GM12878 (cell line): ENCODE measurements at regions not wholly inside any gene's neighbourhood (a gene's known extent, or its start where the extent isn't known, plus 50 kb on each side); places are given as distances from the start of the nearest gene placed in this dataset.

ENCODE experiments used
- ATAC-seq: fragments of 200-7000 bp; cut with Tn5 transposase; 3 replicates; pipeline ENCODE4 v1.9.1; 2020; ENCODE audit warnings: mild to moderate bottlenecking, moderate library complexity
- BruUV-seq: library from RNA; stranded (reverse); fragments of 400-500 nt; replicated peaks from 2 replicates; lab custom pipeline; 2021; lab: Mats Ljungman, UMichigan
- CTCF ChIA-PET: fragments of 300-600 bp; sonication (Branson Sonifier 250); formaldehyde crosslinking; extraction: SDS; loops from one replicate; lab custom pipeline; 2021; ENCODE audit warnings: inconsistent platforms; lab: Yijun Ruan, JAX
- POLR2A ChIA-PET: fragments of 350-600 bp; formaldehyde crosslinking; extraction: SDS; loops from one replicate; lab custom pipeline; 2021; ENCODE audit warnings: inconsistent platforms; lab: Charles Lee
- RAD21 ChIA-PET: fragments of 300-600 bp; sonication (Branson Sonifier 250); formaldehyde crosslinking; loops from one replicate; lab custom pipeline; 2023; ENCODE audit warnings: antibody characterized with exemption; ENCODE audit not compliant: unreplicated experiment; lab: Charles Lee
- SMC1A ChIA-PET: fragments of 300-600 bp; sonication (Branson Sonifier 250); formaldehyde crosslinking; loops from one replicate; lab custom pipeline; 2023; ENCODE audit not compliant: unreplicated experiment, uncharacterized antibody; lab: Charles Lee
- DNase-seq: peaks from one replicate; pipeline ENCODE4 v3.0.0-alpha.2; 2011; ENCODE audit warnings: low read depth, low spot score
- FAIRE-seq: peaks from 3 replicates; lab custom pipeline; 2011; peaks lifted over from hg19 to GRCh38; lab: Jason Lieb, UNC
- H2AFZ ChIP-seq: 2 replicates; pipeline ENCODE4 v1.6.0; 2011; ENCODE audit warnings: low read depth, low read length, control low read depth; ENCODE audit not compliant: control insufficient read depth
- H3K27ac ChIP-seq: 2 replicates; pipeline ENCODE4 v1.5.1; 2011; ENCODE audit warnings: control low read depth; ENCODE audit not compliant: control insufficient read depth, insufficient read depth
- H3K27me3 ChIP-seq, 2 experiments: replicated peaks in 1 of 2; 2 replicates each; pipeline versions ENCODE4 v1.6.0 to v1.6.1; 2011; ENCODE audit warnings: low read length in 1 of 2; ENCODE audit not compliant: control insufficient read depth in 2 of 2, insufficient read depth in 2 of 2
- H3K36me3 ChIP-seq, 2 experiments: 2 replicates each; pipeline ENCODE4 v1.5.1; 2011; ENCODE audit warnings: low read length in 1 of 2; ENCODE audit not compliant: control insufficient read depth in 2 of 2, insufficient read depth in 2 of 2
- H3K4me1 ChIP-seq: 2 replicates; pipeline ENCODE4 v1.6.1; 2011; ENCODE audit warnings: mild to moderate bottlenecking, low read length, moderate library complexity, mixed read lengths; ENCODE audit not compliant: control insufficient read depth, insufficient read depth
- H3K4me2 ChIP-seq: 2 replicates; pipeline ENCODE4 v1.6.0; 2011; ENCODE audit warnings: control low read depth; ENCODE audit not compliant: control insufficient read depth, insufficient read depth
- H3K4me3 ChIP-seq: fragments of 200-600 bp; sonication (generic); 2 replicates; pipeline ENCODE4 v1.5.1; 2016
- H3K79me2 ChIP-seq: 2 replicates; pipeline ENCODE4 v1.6.0; 2011; ENCODE audit warnings: low read length; ENCODE audit not compliant: control insufficient read depth, insufficient read depth
- H3K9ac ChIP-seq: 2 replicates; pipeline ENCODE4 v1.8.0; 2011; ENCODE audit warnings: low read length, control low read depth, mixed read lengths; ENCODE audit not compliant: control insufficient read depth, insufficient read depth
- H3K9me3 ChIP-seq: replicated peaks from 3 replicates; pipeline ENCODE4 v1.5.1; 2011; ENCODE audit warnings: mild to moderate bottlenecking, low read length; ENCODE audit not compliant: control insufficient read depth, insufficient read depth
- H4K20me1 ChIP-seq: 2 replicates; pipeline ENCODE4 v1.6.0; 2011; ENCODE audit not compliant: control insufficient read depth, insufficient read depth
- CBX3 ChIP-seq: fragments of 200-600 bp; sonication (generic); IDR thresholded peaks from 2 replicates; pipeline ENCODE4 v1.6.1; 2016; ENCODE audit warnings: low read depth, borderline replicate concordance
- CHD4 ChIP-seq: fragments of 200-600 bp; sonication (generic); IDR thresholded peaks from 2 replicates; pipeline ENCODE4 v1.6.1; 2016; ENCODE audit warnings: mild to moderate bottlenecking
- CREM ChIP-seq: IDR thresholded peaks from 2 replicates; pipeline ENCODE4 v1.6.1; 2014; ENCODE audit warnings: antibody characterized with exemption, low read depth
- EGR1 ChIP-seq, 2 experiments: IDR thresholded peaks; 1 replicate in 1 of 2; 2 replicates in 1 of 2; pipeline ENCODE4 v1.6.1; 2011 to 2012; ENCODE audit warnings: low read depth in 2 of 2, low read length in 2 of 2, borderline replicate concordance in 1 of 2, mild to moderate bottlenecking in 1 of 2, moderate library complexity in 1 of 2
- ELK1 ChIP-seq: IDR thresholded peaks from 2 replicates; pipeline ENCODE4 v1.6.1; 2012; ENCODE audit warnings: low read depth, low read length, improper control_type of control experiment
- FOXM1 ChIP-seq: IDR thresholded peaks from 2 replicates; pipeline ENCODE4 v1.6.1; 2012; ENCODE audit warnings: low read depth, mild to moderate bottlenecking, inconsistent platforms, low read length, moderate library complexity
- IKZF2 ChIP-seq, 2 experiments: fragments of 450-650 bp; IDR thresholded peaks; 2 replicates each; pipeline ENCODE4 v1.6.1; 2017; ENCODE audit warnings: mild to moderate bottlenecking in 2 of 2, moderate library complexity in 2 of 2
- JUNB ChIP-seq: IDR thresholded peaks from 2 replicates; pipeline ENCODE4 v1.6.1; 2016; ENCODE audit warnings: antibody characterized with exemption, mild to moderate bottlenecking
- KAT2A ChIP-seq: conservative IDR thresholded peaks from 2 replicates; pipeline ENCODE4 v1.6.1; 2011; ENCODE audit warnings: low read depth, low read length; ENCODE audit not compliant: control insufficient read depth
- MTA3 ChIP-seq: IDR thresholded peaks from 2 replicates; pipeline ENCODE4 v1.6.1; 2012; ENCODE audit warnings: low read length, inconsistent platforms, borderline replicate concordance
- NR2C2 ChIP-seq: IDR thresholded peaks from 2 replicates; pipeline ENCODE4 v1.6.1; 2011; ENCODE audit warnings: borderline replicate concordance, low read depth; ENCODE audit not compliant: control insufficient read depth, insufficient read length
- PML ChIP-seq: IDR thresholded peaks from 2 replicates; pipeline ENCODE4 v1.6.1; 2012; ENCODE audit warnings: low read length, inconsistent platforms
- POLR2A ChIP-seq: IDR thresholded peaks from 2 replicates; pipeline ENCODE4 v1.6.1; 2011; ENCODE audit warnings: low read depth, mild to moderate bottlenecking, low read length
- POU2F2 ChIP-seq: IDR thresholded peaks from 3 replicates; pipeline ENCODE4 v1.6.1; 2011; ENCODE audit warnings: low read depth, mild to moderate bottlenecking, low read length, borderline replicate concordance
- RAD21 ChIP-seq: IDR thresholded peaks from 2 replicates; pipeline ENCODE4 v1.6.1; 2011; ENCODE audit warnings: mild to moderate bottlenecking, low read depth, low read length, moderate library complexity; ENCODE audit not compliant: insufficient read depth
- SP1 ChIP-seq: IDR thresholded peaks from one replicate; pipeline ENCODE4 v1.6.1; 2011; ENCODE audit warnings: low read depth, low read length
- SREBF1 ChIP-seq: IDR thresholded peaks from 2 replicates; pipeline ENCODE4 v1.6.1; 2012; ENCODE audit warnings: mild to moderate bottlenecking, low read length
- SUPT20H ChIP-seq: IDR thresholded peaks from 2 replicates; pipeline ENCODE4 v1.6.1; 2011; ENCODE audit warnings: low read depth, mild to moderate bottlenecking, low read length, moderate library complexity, borderline replicate concordance; ENCODE audit not compliant: control insufficient read depth
- TCF7 ChIP-seq: IDR thresholded peaks from 2 replicates; pipeline ENCODE4 v1.6.1; 2014; ENCODE audit warnings: antibody characterized with exemption, borderline replicate concordance
- WGBS: methylation state at CpG from one replicate; pipeline ENCODE4 v1.1.6; 2016; ENCODE audit warnings: low lambda C conversion rate; ENCODE audit not compliant: insufficient replicate concordance, insufficient coverage; ENCODE audit errors: missing lambda C conversion rate; 5-methylcytosine and 5-hydroxymethylcytosine counted together
- in situ Hi-C: fragments of 300-500 bp; cut with MboI; formaldehyde crosslinking; loops from 9 replicates; pipeline ENCODE4 v1.14.3; 2018; ENCODE audit warnings: mixed read lengths
- intact Hi-C: fragments of 100-400 bp; cut with micrococcal nuclease; formaldehyde crosslinking; loops from one replicate; pipeline ENCODE4 v1.14.2; 2022; ENCODE audit not compliant: unreplicated experiment

- Histone ChIP-seq H3K9ac (no peak overlapping the region), H3K4me1 (peaks cover 4% of the 10 kb centered on the region), H3K27ac (no peak overlapping the region), H3K9me3 (no peaks in the 10 kb centered on the region), H4K20me1 (no peaks in the 10 kb centered on the region), H3K27me3 (no peaks in the 10 kb centered on the region), H2AFZ (no peak overlapping the region), H3K36me3 (no peaks in the 10 kb centered on the region), H3K4me3 (no peak overlapping the region), H3K4me2 (no peak overlapping the region), H3K79me2 (no peaks in the 10 kb centered on the region)
- FAIRE-seq = no peak
- ChIA-PET SMC1A (no interaction called here), RAD21 (no interaction called here), POLR2A (no interaction called here), CTCF (interaction anchor here (1.0 kb wide), 1 partner anchor 60 kb away, joined by 3 read pairs; no protein-coding TSS in a partner anchor)
- ATAC-seq = no peak
- intact Hi-C loops (no loop called here), in situ Hi-C loops (no loop called here)
- BruUV-seq = no TSS peak
- 51% methylated on average over 6 of the region's 6 CpGs for WGBS
- DNase-seq = no peak
- TF ChIP-seq FOXM1 (no peak), SP1 (no peak), CBX3 (no peak), PML (no peak)
Measured at GRCh38 chr15:98596885-98597392, 51.4 kb upstream of the IGF1R start.

DNA sequence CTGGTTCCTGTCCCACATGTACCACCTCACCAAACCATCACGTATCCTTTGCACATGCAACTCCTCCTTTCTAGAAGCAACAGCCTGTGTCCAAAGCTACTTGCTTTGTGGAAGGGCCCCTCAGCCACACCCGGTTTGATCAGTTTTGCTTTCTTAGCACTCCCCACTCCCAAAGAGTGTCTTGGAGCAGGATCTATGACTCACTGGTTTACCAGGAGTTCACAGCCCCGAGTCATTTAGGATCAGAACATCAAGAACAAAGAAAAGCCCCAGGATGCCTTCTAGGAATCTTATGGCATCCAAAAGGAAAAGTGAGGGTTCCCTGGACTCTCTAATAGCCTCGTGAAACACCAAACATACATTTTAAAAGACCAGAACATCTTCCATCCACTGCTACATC lies 50.7 kb upstream of the IGF1R start:
- RAD21 ChIA-PET = no interaction called here
- intact Hi-C loops (no loop called here), in situ Hi-C loops (no loop called here)
- 0% methylated on average over 4 of the region's 4 CpGs for WGBS
- Histone ChIP-seq H3K27me3 (no peaks in the 10 kb centered on the region), H3K36me3 (no peaks in the 10 kb centered on the region), H2AFZ (no peak overlapping the region), H3K4me2 (no peak overlapping the region), H3K27ac (no peak overlapping the region), H3K9me3 (no peaks in the 10 kb centered on the region), H3K9ac (no peak overlapping the region), H3K79me2 (no peaks in the 10 kb centered on the region)
- DNase-seq (no peak), ATAC-seq (no peak), FAIRE-seq (no peak)
- TF ChIP-seq RAD21 = no peak
- no peak for TF ChIP-seq KAT2A
- no peak for TF ChIP-seq JUNB
- TF ChIP-seq SUPT20H = no peak
- TF ChIP-seq POU2F2 = no peak
- no peak for TF ChIP-seq MTA3
- no peak for TF ChIP-seq IKZF2 (IDR thresholded peaks at IDR 0.05)
- TF ChIP-seq CBX3 = no peak
- no peak for TF ChIP-seq TCF7
- TF ChIP-seq SREBF1 = no peak
- TF ChIP-seq ELK1 = no peak
- TF ChIP-seq CHD4 = no peak
- no peak for TF ChIP-seq EGR1 (IDR thresholded peaks at IDR 0.05; ENCODE audit: borderline replicate concordance in 1 of 2, low read depth in 2 of 2, low read length in 2 of 2)
- TF ChIP-seq NR2C2 = no peak
- no peak for TF ChIP-seq CREM
- TF ChIP-seq POLR2A = no peak
- TF ChIP-seq, all 136 proteins: peak for 0
- CTCF ChIA-PET = interaction anchor here (1.0 kb wide), 1 partner anchor 59 kb away, joined by 3 read pairs; no protein-coding TSS in a partner anchor
- Histone ChIP-seq H3K4me3 (no peak overlapping the region), H4K20me1 (no peaks in the 10 kb centered on the region), H3K4me1 (peaks cover 4% of the 10 kb centered on the region)
- no TSS peak for BruUV-seq
- SMC1A ChIA-PET = no interaction called here
- POLR2A ChIA-PET = no interaction called here
